Endometrium (tissue), 2 donors: ENCODE measurements at regions not wholly inside any gene's neighbourhood (a gene's known extent, or its start where the extent isn't known, plus 50 kb on each side); places are given as distances from the start of the nearest gene placed in this dataset.
"Not testable (repeated sequence)": the region's sequence is repeated elsewhere in the genome, so short reads cannot be mapped to it uniquely, and the experiment has no call there.

ENCODE experiments used
- FAIRE-seq: peaks from 2 replicates; lab custom pipeline; 2012; peaks lifted over from hg19 to GRCh38; lab: Jason Lieb, UNC
- donor health status: control.
- donor health status: control.

DNA sequence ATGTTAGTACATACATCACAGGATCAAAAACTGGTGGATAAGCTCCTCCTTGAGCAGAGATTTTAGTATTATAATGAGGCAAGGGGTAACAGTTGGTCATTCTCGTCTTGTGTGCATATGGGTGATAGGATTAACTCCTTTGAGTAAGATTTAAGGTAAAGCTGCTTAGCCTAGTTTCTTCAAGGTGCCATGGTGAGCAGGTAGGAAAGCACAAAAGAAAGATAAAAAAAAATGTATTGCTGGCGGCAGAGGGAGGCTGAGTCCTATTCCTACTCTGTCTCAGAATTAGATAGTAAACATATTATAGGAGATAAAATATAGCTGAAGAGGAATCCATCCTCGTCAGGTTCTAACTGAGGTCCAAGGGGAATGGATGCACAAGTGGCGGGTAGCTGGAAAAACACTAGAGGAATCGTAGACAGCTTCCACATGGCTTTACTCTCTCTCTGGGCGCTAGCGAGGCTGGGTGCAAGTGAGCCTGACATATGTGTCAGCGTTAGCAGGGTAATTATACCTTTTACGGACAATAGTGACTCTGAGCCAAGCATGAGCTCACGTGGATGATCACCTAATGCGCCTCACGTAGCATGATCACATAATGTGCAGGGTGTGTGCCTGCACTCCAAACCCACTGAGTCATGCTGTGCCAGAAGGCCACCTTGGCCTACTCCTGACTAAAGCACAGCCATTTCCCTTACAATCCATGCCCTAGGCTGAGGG is 734.3 kb upstream of the MIR17HG start:
- FAIRE-seq = no peak

DNA sequence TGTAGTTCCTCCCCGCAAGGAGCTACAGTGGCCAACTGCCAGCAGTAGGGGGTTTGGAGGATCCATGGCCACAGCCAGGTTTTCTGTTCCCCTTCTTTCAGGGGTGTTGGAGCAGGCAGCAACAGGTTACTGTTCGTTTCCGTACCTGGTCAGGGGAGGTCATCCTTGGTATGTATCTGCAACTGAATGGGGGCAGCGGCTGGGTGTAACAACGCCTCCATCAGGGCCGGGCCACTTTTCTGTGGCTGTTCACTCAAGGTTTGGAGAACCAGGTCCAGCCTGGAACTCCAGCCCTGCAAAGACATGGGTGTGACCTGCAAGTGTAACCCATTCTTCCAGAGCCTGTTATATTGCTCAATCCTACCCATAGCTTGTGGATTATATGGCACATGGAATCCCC is 732.3 kb upstream of the MIR17HG start:
- no peak for FAIRE-seq

DNA sequence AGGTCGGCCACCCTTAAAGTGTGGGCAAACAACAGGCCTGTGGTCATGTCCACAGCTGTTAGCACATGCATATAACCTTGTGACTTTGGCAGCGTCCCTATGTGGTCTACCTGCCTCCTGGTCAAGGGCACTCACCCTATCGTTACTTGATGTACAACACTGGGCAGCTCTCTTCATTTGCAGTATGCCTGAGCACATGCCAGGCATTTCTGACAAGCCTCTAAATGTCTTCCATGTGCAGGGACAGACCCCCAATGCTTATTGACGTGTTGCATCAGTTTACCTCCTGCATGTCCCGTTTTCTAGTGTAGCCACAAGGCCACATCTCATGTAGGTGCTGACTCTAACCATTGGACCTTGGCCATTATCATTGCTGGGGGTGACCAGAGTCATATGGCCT is 731.7 kb upstream of the MIR17HG start:
- no peak for FAIRE-seq

DNA sequence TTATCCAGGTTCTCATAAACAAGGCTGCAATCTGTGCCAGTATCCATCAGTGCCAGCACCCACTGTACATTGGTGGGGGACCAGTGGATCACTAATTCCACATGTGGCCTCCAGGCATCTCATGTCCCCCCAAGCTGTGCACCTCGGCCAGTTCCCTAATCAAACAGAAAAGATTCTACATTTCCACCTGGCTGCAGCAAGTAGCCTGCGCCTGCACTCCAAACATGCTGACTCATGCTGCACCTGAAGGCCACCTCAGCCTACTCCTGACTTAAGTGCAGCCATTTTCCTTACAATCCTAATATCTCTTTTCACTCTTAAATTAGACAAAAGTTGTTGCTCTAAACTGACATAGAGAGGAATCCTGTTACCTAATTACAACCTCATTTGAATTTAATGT is 729.4 kb upstream of the MIR17HG start:
- no peak for FAIRE-seq

DNA sequence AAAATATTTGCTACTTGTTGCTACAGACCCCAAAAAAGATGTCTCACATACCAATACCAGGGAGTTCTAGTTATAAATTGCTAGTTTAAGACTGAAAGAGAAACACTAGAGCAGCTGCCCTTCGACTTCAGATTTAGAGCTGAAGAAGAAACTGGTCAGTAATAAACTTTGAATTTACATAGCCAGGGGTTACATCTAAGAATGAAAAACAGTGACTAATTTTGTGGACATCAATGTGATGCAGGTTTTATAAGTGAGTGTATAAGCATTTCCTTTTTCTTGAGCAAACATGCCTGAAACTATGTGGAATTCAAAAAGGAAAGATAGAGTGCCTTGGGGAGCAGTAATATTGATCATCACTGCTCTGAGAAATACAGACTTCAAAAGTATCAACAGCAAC is 724.9 kb upstream of the MIR17HG start:
- FAIRE-seq = no peak

DNA sequence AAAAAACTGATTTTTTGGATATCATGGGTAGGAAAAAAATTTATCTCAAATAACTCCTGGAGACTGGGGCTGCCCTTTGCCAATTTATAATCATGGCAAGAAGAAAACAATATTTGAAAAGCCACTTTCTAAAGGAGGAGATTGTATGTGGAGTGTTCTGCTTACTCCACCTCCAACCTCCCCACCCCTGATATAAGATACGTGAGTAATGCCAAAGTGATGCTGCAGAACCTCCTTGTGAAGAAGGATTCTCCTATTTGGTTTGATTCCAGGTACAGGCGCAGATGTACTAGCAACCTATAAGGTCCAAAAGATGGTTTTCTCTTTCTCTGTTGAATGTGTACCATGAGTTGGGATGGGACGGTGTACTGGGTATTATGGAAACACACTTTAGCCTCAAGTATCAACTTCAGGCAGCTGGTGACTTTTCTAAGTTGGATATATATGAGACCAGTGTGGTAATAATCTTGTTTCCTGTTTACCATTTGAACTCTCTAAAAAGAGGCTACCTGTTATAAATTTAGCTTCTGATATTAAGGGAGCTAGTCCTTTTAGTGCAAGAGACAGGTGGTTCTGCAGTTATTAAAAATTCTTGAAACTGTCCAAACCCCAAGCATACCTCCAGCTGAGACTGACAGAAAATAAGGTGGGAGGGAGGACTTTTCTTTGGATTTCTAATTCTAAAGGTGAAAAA is 724.0 kb upstream of the MIR17HG start:
- no peak for FAIRE-seq

DNA sequence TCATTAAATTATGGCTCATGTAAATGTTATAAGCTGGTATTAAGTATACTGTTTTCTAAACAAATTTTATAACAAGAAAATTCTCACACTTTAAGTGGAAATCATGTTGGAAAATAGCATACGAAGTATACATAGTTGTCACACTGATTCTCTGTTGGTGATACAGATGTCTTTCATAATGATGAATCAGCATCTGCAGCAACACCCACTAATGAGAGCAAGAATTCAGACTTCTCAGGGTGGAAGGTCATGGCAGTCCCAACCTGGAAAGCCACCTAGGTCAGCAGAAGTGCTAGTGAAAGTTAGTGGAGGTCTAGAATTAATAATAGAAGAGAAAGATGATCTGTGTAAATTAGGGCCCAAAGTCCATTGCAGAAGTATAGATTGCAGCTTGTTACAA is 719.7 kb upstream of the MIR17HG start:
- no peak for FAIRE-seq

DNA sequence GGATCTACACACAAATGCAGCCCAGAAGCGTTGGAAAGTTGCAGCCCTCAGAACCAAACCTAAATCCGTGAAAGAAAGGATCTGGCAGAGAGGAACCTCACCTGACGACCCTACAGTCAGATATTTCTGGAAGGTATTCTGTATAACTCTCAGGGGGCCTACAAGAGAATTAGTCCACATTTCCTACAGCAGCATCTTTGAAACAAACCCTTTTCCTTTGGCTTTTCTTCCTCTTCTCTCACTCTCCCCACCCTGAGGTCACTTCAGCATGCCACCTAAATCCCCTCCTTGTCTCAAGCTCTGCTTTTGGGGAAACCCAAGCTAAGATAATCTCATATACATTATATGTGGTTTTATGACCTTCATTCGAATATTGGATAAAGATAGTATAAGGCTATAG is 719.0 kb upstream of the MIR17HG start:
- FAIRE-seq = no peak

DNA sequence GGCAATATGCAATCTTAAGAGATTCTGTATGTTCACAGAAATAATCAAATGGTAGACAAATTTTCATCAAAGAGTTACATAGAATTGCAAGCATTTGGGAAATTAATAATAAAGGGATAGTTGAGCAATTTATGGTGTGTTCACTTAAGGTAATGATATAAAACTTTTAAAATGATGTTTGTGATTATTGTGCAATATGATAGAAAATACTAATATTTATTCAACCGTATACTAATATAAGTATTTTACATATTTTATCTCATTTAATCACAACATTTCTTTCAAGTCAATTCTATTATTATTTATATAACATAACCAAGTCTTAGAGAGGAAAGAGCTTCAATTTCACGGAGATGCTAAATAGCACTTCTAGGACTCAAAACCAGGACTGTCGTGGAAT is 716.8 kb upstream of the MIR17HG start:
- no peak for FAIRE-seq

DNA sequence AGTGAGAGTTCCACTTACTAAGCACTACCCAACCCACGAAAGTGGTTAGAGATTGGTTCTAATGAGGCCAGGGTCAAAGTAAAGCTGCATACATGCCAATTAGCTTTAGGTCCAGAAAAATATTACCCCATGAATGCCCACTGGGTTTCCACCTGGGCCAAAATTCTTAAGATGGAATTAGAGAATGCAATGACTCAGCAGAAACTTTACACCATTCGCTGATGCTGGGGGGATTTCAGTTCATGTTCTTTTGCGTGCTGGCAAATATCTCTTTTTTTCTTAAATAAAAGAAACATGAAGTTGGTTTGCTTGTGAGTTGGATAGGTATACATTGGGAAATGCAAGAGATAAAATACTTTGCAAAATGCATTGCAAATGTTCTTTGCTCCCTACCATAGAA is 715.3 kb upstream of the MIR17HG start:
- no peak for FAIRE-seq

DNA sequence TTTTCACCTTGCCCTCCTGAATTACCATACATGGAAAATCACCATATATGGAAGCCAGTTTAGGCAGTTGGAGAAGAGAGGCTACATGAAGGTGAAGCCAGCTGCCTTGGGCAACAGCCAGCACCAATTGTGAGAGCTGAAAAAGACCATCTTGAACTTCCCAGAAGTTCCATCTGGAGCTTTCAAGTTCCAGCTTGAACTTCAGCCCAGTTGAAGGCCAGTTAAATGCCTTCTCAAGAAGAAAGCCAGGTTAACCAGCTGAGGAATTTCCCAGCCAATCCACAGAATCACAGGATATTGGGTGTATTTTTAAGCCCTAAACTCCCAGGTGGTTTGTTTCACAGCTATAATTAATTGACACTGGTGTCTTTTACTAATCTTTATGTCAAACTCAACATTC is 713.6 kb upstream of the MIR17HG start:
- FAIRE-seq = no peak

DNA sequence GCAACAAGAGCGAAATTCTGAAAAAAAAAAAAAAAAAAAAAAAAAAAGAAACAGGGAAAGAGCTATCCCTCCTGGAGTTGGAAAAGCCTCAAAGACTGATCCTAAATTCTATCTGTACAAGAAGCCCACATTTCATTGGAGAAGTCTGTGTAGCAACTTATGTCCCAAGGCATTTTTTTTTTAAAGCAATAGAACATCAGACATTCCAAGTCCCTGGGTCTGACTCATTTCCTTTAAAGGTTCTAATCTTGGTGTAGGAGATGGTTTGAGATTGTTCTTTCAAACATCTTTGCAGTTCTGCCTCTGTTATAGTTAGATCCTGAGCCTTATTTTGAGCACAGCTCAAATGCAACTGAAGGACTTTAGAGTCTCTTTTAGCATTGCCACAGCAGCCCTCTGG is 706.5 kb upstream of the MIR17HG start:
- FAIRE-seq = no peak

DNA sequence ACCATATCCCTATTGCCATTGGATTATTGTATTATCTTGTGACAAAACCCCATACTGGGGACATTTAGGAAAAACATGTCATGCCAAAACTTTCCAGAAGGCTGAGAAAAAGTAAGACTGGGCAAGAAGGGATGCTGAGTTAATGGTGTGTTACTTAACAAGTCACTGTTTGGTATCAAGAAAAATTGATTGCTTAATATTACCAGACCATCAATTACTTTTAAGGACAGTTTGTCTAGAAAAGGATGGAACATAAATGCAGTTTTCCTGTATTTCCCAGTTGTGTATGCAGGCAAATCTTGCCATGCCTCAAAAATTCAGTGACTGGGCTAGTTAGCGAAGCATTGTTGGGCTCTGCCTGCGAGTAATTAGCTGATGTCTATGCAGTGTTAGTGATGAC is 705.6 kb upstream of the MIR17HG start:
- no peak for FAIRE-seq

DNA sequence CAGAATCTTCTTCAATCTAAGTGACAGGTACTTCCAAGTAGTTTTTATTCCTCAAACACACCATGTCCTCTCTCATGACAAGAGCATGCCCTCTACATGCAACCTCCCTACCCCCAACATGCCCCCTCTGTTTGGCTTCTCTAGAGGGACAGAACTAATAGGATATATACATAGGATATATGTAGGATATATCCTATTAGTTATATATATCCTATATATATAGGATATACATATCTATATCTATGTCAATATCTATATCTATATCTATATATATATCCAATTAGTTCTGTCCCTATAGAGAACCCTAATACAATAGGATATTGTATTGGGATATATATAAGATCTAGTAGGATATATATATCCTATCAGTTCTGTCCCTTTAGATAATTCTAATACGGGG is 701.9 kb upstream of the MIR17HG start:
- FAIRE-seq = no peak

DNA sequence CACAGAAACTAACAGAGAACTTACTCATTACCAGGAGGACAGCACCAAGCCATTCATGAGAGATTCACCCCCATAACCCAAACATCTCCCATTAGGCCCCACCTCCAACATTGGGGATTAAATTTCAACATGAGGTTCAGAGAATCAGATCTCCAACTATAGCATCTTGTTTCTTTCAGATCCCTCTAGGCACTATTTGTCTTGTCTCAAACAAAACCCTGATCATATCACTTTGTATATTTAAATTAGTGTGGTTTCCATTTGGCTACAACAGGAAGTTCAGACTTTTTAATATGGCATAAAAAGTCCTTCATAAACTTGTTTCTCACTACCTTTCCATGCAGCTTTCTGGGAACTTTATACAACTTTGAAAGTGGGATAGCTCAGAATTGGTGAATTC is 699.0 kb upstream of the MIR17HG start:
- no peak for FAIRE-seq

DNA sequence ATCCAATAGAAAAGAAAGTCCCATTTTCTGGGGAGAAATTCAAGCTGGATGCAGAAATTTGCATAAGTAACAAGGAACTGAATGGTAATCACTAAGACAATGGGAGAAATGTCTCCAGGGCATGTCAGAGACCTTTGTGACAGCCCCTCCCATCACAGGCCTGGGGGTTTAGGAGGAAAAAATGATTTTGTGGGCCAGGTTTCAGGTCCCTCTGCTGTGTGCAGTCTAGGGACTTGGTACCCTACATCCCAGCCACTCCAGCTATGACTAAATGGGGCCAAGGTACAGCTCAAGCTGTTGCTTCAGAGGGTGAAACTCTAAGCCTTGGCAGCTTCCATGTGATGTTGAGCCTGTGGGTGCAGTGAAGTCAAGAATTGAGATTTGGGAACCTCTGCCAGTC is 695.5 kb upstream of the MIR17HG start:
- no peak for FAIRE-seq

DNA sequence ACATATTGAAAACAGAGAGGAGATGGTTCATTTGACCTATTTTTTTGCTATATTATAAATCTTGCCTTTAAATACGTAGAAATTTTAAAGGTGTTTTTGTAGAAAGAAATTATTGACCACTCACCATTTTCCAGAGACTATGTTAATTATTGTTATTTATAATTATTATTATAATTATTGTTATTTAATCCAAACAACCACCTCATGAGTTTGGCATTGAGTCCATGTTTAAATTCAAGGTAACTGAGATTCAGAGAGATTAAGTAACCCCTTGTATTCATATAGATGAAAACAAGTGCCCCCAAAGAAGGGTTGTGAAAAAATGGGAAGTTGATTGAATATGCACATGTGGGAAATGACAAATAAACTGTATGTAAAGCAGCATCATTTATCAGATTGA is 692.5 kb upstream of the MIR17HG start:
- FAIRE-seq = no peak

DNA sequence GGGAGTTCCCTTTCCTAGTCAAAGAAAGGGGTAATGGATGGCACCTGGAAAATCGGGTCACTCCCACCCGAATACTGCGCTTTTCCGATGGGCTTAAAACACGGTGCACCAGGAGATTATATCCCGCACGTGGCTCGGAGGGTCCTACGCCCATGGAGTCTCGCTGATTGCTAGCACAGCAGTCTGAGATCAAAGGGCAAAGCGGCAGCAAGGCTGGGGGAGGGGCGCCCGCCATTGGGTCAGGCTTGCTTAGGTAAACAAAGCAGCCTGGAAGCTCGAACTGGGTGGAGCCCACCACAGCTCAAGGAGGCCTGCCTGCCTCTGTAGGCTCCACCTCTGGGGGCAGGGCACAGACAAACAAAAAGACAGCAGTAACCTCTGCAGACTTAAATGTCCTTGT is 683.3 kb upstream of the MIR17HG start:
- FAIRE-seq = not testable (repeated sequence)

DNA sequence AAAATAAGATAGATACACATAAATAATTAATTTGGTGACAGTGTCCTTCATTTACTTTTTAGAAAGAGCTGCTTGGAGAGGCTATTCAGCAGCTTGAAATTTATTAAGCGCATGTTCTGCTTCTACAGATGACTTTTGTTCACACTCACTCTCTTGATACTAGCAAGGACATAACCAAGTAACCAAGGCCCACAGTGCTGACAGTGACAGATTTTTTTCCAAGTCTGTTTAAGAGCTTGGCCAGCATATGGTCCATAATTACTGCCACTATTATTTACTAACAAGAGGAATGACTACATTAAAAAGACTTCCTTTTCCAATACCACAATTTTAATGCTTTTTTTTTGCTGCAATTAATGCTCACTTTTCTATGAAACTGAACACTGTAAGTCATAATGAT is 673.7 kb upstream of the MIR17HG start:
- FAIRE-seq = no peak

DNA sequence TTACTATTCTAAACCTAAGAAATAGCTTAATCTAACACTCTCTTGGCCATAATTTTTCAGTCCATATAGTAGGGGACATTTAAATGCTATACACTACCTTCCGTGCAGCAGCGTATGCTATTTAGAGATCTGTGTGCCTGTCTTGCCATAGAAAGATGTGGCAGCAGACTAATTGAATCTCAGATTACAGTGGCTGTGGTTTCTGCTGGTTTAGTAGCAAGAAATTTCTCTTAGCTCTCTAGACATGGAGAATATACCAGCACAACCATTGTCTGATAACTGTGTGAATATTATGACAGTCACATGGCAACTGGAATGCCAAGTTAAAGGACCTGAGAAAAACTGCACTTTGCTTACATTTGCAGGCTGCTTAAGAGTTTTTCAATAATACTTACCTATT is 672.4 kb upstream of the MIR17HG start:
- no peak for FAIRE-seq

DNA sequence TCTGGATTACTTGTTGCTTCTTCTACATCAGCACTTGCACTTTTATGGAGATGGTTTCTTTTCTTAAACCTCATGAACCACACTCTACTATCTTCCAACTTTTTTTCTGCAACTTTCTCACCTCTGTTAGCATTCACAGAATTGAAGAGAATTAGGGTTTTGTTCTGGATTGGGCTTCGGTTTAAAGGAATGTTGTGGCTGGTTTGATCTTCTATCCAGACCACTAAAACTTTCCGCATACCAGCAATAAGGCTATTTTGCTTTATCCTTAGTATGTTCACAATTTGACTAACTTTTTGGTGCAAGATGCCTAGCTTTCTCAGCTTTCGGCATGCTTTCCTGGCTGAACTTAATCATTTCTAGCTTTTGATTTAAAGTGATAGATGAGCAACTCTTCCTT is 666.7 kb upstream of the MIR17HG start:
- FAIRE-seq = no peak

DNA sequence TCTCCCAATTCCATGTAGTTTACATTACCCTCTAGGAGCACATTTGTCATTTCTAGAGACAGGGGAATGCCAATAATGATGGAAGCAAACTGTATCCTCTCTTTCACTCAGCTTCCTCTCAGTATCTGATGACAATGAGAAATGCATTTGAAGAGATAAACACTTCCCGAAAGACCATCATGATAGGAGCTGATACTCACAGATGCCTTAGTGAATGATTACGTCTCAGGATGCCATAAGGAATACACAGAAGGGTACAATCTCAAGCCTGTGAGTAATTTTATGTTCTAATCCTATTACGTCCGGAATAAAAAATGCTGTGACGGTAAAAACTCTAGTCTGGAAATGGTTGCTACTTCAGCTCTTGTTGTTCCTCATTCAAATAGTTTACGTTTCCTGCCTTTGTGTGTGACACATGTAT is 663.8 kb upstream of the MIR17HG start:
- FAIRE-seq = no peak

DNA sequence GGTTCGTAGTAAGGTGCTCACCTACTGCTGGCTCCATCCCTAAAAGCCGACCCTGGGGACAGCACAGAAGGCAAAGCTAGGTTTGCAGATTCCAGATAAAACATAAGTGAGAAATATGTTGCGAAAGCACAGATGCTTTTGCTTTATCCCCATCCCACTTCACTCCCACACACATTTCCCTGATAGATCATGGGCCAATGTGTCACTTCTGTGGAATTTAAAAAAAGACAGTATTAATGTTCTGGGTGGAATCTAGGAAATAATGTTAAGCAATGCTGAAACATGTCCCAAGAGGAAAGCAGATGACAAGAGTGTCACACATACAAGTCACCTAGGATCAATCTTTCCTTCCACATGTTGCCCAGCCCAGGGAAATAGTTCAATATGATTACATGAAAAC is 661.0 kb upstream of the MIR17HG start:
- FAIRE-seq = no peak

DNA sequence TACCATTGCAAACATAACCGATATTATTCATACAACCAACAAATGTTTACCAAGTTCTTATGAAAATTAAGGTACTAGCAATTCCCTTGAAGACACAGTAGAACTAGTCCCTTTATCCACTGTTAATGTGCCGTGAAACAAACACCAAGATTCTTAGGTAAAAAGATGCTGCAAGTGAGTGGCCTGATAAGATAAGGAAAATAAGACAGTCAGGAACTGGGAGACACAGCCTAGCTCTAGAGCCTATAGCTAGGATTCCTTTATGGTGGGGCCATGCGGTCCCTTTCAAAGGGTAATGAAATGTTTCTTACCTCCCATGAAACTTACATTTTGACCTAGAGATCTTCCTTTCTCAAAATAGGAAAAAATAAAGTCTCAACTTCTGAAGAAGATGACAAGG is 658.4 kb upstream of the MIR17HG start:
- no peak for FAIRE-seq
